D341Med (cell line): ENCODE measurements at regions not wholly inside any gene's neighbourhood (a gene's known extent, or its start where the extent isn't known, plus 50 kb on each side); places are given as distances from the start of the nearest gene placed in this dataset.
"Not testable (repeated sequence)": the region's sequence is repeated elsewhere in the genome, so short reads cannot be mapped to it uniquely, and the experiment has no call there.

Experiments used
- DNase-seq: peaks from one replicate; pipeline ENCODE4 v3.0.0; 2012; ENCODE audit warnings: low spot score

GRCh38 chr5:67636091-67636490 lies 439.5 kb upstream of the CD180 start:
- no peak for DNase-seq

GRCh38 chr5:67627079-67627478 lies 430.5 kb upstream of the CD180 start:
- DNase-seq = not testable (repeated sequence)

- DNase-seq = no peak
These were observed 426.5 kb upstream of the CD180 start for GRCh38 chr5:67623078-67623477.

GRCh38 chr5:67620424-67621397 lies 424.1 kb upstream of the CD180 start:
- no peak for DNase-seq

GRCh38 chr5:67619636-67620035 lies 423.0 kb upstream of the CD180 start:
- no peak for DNase-seq

- DNase-seq = no peak
These were observed 422.6 kb upstream of the CD180 start for GRCh38 chr5:67619235-67619634.

- DNase-seq = no peak
These were observed 420.5 kb upstream of the CD180 start for GRCh38 chr5:67617051-67617450.

- no peak for DNase-seq
These were observed 416.4 kb upstream of the CD180 start for GRCh38 chr5:67612961-67613360.

GRCh38 chr5:67610186-67610912 lies 413.8 kb upstream of the CD180 start:
- DNase-seq = no peak

- DNase-seq = no peak
These were observed 411.4 kb upstream of the CD180 start for GRCh38 chr5:67607958-67608357.

- DNase-seq = no peak
These were observed 410.0 kb upstream of the CD180 start for GRCh38 chr5:67606586-67606947.

GRCh38 chr5:67605730-67606585 lies 409.4 kb upstream of the CD180 start:
- DNase-seq = no peak

- DNase-seq = no peak
These were observed 394.9 kb upstream of the CD180 start for GRCh38 chr5:67591491-67591890.

- no peak for DNase-seq
These were observed 391.8 kb upstream of the CD180 start for GRCh38 chr5:67588389-67588788.

GRCh38 chr5:67581203-67581602 lies 384.6 kb upstream of the CD180 start:
- DNase-seq = no peak

GRCh38 chr5:67578011-67578410 lies 381.4 kb upstream of the CD180 start:
- DNase-seq = no peak

GRCh38 chr5:67577424-67577823 lies 380.8 kb upstream of the CD180 start:
- DNase-seq = no peak

GRCh38 chr5:67576112-67576511 lies 379.5 kb upstream of the CD180 start:
- DNase-seq = no peak

GRCh38 chr5:67575087-67575486 lies 378.5 kb upstream of the CD180 start:
- no peak for DNase-seq

GRCh38 chr5:67561151-67561932 lies 364.7 kb upstream of the CD180 start:
- peak; percentile 45 for DNase-seq

- DNase-seq = no peak
These were observed 356.2 kb upstream of the CD180 start for GRCh38 chr5:67552773-67553172.

GRCh38 chr5:67549947-67550346 lies 353.3 kb upstream of the CD180 start:
- DNase-seq = no peak
